ENCODE measurements at regions not wholly inside any gene's neighbourhood (a gene's known extent, or its start where the extent isn't known, plus 50 kb on each side); places are given as distances from the start of the nearest gene placed in this dataset.

GRCh38 chr21:14725219-14725618 lies 179.1 kb upstream of the SAMSN1 start:
- ChIA-PET CTCF (no interaction called here), POLR2A (ENCODE audit: unreplicated experiment) (no interaction called here)
- Histone ChIP-seq H4K20me1 (ENCODE audit: low read length) (no peaks in the 10 kb centered on the region), H3K9ac (ENCODE audit: low read length) (no peak overlapping the region), H3K36me3 (ENCODE audit: low read depth, low read length) (no peaks in the 10 kb centered on the region), H3K4me2 (ENCODE audit: low read length) (no peak overlapping the region), H2AFZ (ENCODE audit: low read length) (no peak overlapping the region), H3F3A (ENCODE audit: low read length, unreplicated experiment) (no peaks in the 10 kb centered on the region), H3K27ac (ENCODE audit: low read length) (no peak overlapping the region), H3K9me2 (replicated peaks; ENCODE audit: low read length) (no peaks in the 10 kb centered on the region), H3K79me2 (ENCODE audit: low read length) (no peaks in the 10 kb centered on the region), H3K4me3 (ENCODE audit: low read length) (no peak overlapping the region), H3K9me3 (ENCODE audit: low read length) (no peaks in the 10 kb centered on the region), H3K27me3 (ENCODE audit: low read length) (no peaks in the 10 kb centered on the region), H3K4me1 (ENCODE audit: insufficient read depth, low read length) (no peaks in the 10 kb centered on the region)
- ATAC-seq (no peak), DNase-seq (no peak)
- BruUV-seq (replicated peaks) = no TSS peak
- no peak for TF ChIP-seq EZH2phosphoT487 (IDR thresholded peaks at IDR 0.05; ENCODE audit: borderline replicate concordance, low read length)
- no peak for TF ChIP-seq CTCF (conservative IDR thresholded peaks at IDR 0.05; ENCODE audit: low read depth, low read length)
- no peak for TF ChIP-seq EZH2 (IDR thresholded peaks at IDR 0.05; ENCODE audit: low read length, unreplicated experiment)
- intact Hi-C loops (cut with micrococcal nuclease) = no loop called here

GRCh38 chr21:14722841-14723483 lies 176.8 kb upstream of the SAMSN1 start:
- Histone ChIP-seq H3F3A (ENCODE audit: low read length, unreplicated experiment) (no peaks in the 10 kb centered on the region), H3K36me3 (ENCODE audit: low read depth, low read length) (no peaks in the 10 kb centered on the region), H4K20me1 (ENCODE audit: low read length) (no peaks in the 10 kb centered on the region), H3K4me2 (ENCODE audit: low read length) (no peak overlapping the region), H2AFZ (ENCODE audit: low read length) (no peak overlapping the region), H3K27me3 (ENCODE audit: low read length) (peaks cover 5% of the 10 kb centered on the region; the same call in 1 of the 2 replicates), H3K27ac (ENCODE audit: low read length) (no peak overlapping the region), H3K9me2 (replicated peaks; ENCODE audit: low read length) (no peaks in the 10 kb centered on the region), H3K4me1 (ENCODE audit: insufficient read depth, low read length) (no peaks in the 10 kb centered on the region), H3K9ac (ENCODE audit: low read length) (no peak overlapping the region), H3K79me2 (ENCODE audit: low read length) (no peaks in the 10 kb centered on the region), H3K9me3 (ENCODE audit: low read length) (no peaks in the 10 kb centered on the region), H3K4me3 (ENCODE audit: low read length) (no peak overlapping the region)
- ATAC-seq = no peak
- DNase-seq = no peak
- TF ChIP-seq CTCF (conservative IDR thresholded peaks at IDR 0.05; ENCODE audit: low read depth, low read length) (no peak), EZH2phosphoT487 (IDR thresholded peaks at IDR 0.05; ENCODE audit: borderline replicate concordance, low read length) (no peak), EZH2 (IDR thresholded peaks at IDR 0.05; ENCODE audit: low read length, unreplicated experiment) (no peak)
- CTCF ChIA-PET = no interaction called here
- POLR2A ChIA-PET (ENCODE audit: unreplicated experiment) = no interaction called here
- intact Hi-C loops (cut with micrococcal nuclease) = no loop called here
- BruUV-seq (replicated peaks) = no TSS peak

- intact Hi-C loops (cut with micrococcal nuclease) = no loop called here
- Histone ChIP-seq H3F3A (ENCODE audit: low read length, unreplicated experiment) (no peaks in the 10 kb centered on the region), H3K4me3 (ENCODE audit: low read length) (no peak overlapping the region), H2AFZ (ENCODE audit: low read length) (no peak overlapping the region), H3K27ac (ENCODE audit: low read length) (no peak overlapping the region), H3K4me2 (ENCODE audit: low read length) (no peak overlapping the region), H4K20me1 (ENCODE audit: low read length) (no peaks in the 10 kb centered on the region), H3K27me3 (ENCODE audit: low read length) (peaks cover 5% of the 10 kb centered on the region; the same call in 1 of the 2 replicates), H3K9me3 (ENCODE audit: low read length) (no peaks in the 10 kb centered on the region), H3K79me2 (ENCODE audit: low read length) (no peaks in the 10 kb centered on the region), H3K36me3 (ENCODE audit: low read depth, low read length) (no peaks in the 10 kb centered on the region), H3K9ac (ENCODE audit: low read length) (no peak overlapping the region), H3K4me1 (ENCODE audit: insufficient read depth, low read length) (no peaks in the 10 kb centered on the region), H3K9me2 (replicated peaks; ENCODE audit: low read length) (no peaks in the 10 kb centered on the region)
- CTCF ChIA-PET = no interaction called here
- TF ChIP-seq EZH2 (IDR thresholded peaks at IDR 0.05; ENCODE audit: low read length, unreplicated experiment) = no peak
- TF ChIP-seq CTCF (conservative IDR thresholded peaks at IDR 0.05; ENCODE audit: low read depth, low read length) = no peak
- no peak for TF ChIP-seq EZH2phosphoT487 (IDR thresholded peaks at IDR 0.05; ENCODE audit: borderline replicate concordance, low read length)
- no TSS peak for BruUV-seq (replicated peaks)
- POLR2A ChIA-PET (ENCODE audit: unreplicated experiment) = no interaction called here
- DNase-seq = no peak
- no peak for ATAC-seq
Observed at GRCh38 chr21:14720237-14720636, 174.1 kb upstream of the SAMSN1 start.
